Left lung (tissue), 4 donors: ENCODE measurements at regions not wholly inside any gene's neighbourhood (a gene's known extent, or its start where the extent isn't known, plus 50 kb on each side); places are given as distances from the start of the nearest gene placed in this dataset.

ENCODE experiments used
- ATAC-seq: fragments of 200-7000 bp; cut with Tn5 transposase; one replicate; pipeline ENCODE4 v1.9.1; 2020; ENCODE audit warnings: moderate library complexity
- DNase-seq, 4 donors: peaks; one replicate each; pipeline ENCODE4 v3.0.0-alpha.2; 2013 to 2020
- H3K27ac ChIP-seq, 2 donors: fragments of 200-600 bp; sonication (generic) in 1 of 2; one replicate each; pipeline versions ENCODE4 v1.5.0 to v1.8.0; 2020 to 2021
- H3K27me3 ChIP-seq, 2 donors: fragments of 200-600 bp; sonication (generic) in 1 of 2; one replicate each; pipeline versions ENCODE4 v1.5.0 to v1.8.0; 2020 to 2021
- H3K36me3 ChIP-seq, 2 donors: fragments of 200-600 bp; sonication (generic) in 1 of 2; one replicate each; pipeline versions ENCODE4 v1.5.0 to v1.8.0; 2020 to 2021
- H3K4me1 ChIP-seq, 2 donors: fragments of 200-600 bp; one replicate each; pipeline ENCODE4 v1.8.0; 2021
- H3K4me3 ChIP-seq, 2 donors: fragments of 200-600 bp; sonication (generic) in 1 of 2; one replicate each; pipeline versions ENCODE4 v1.5.0 to v1.8.0; 2020 to 2021; ENCODE audit warnings: mild to moderate bottlenecking in 1 of 2
- H3K9me3 ChIP-seq, 2 donors: fragments of 200-600 bp; sonication (generic) in 1 of 2; one replicate each; pipeline versions ENCODE4 v1.5.0 to v1.8.0; 2020 to 2021
- CTCF ChIP-seq, 2 donors: fragments of 200-600 bp; sonication (generic) in 1 of 2; IDR thresholded peaks; one replicate each; pipeline versions ENCODE4 v1.5.0 to v1.8.0; 2021; ENCODE audit warnings: antibody characterized with exemption in 2 of 2
- intact Hi-C, 2 donors: fragments of 100-400 bp; cut with DNase I; formaldehyde crosslinking; loops; one replicate each; pipeline versions ENCODE4 v1.11.2 to v1.14.2; 2022
- donor health status: DM: no; HTN: yes; CAD: no.
- donor health status: DM: no; HTN: no; CAD: no.

GRCh38 chr3:31179768-31180167 is 285.3 kb upstream of the GADL1 start:
- TF ChIP-seq CTCF (IDR thresholded peaks at IDR 0.05), result no peak
- Histone ChIP-seq H3K27me3 (no peaks in the 10 kb centered on the region), H3K9me3 (no peaks in the 10 kb centered on the region), H3K4me3 (no peak overlapping the region), H3K36me3 (no peaks in the 10 kb centered on the region), H3K27ac (no peak overlapping the region), H3K4me1 (no peaks in the 10 kb centered on the region)
- intact Hi-C loops, result no loop called here
- no peak for DNase-seq
- no peak for ATAC-seq

- intact Hi-C loops, result no loop called here
- no peak for DNase-seq
- no peaks in the 10 kb centered on the region for H3K36me3 ChIP-seq
- no peak overlapping the region for H3K27ac ChIP-seq
- TF ChIP-seq CTCF (IDR thresholded peaks at IDR 0.05), result no peak
- H3K9me3 ChIP-seq, result no peaks in the 10 kb centered on the region
- H3K27me3 ChIP-seq, result no peaks in the 10 kb centered on the region
- ATAC-seq, result no peak
- no peak overlapping the region for H3K4me3 ChIP-seq
- no peaks in the 10 kb centered on the region for H3K4me1 ChIP-seq
These were observed 285.8 kb upstream of the GADL1 start for GRCh38 chr3:31180274-31180673.

DNA sequence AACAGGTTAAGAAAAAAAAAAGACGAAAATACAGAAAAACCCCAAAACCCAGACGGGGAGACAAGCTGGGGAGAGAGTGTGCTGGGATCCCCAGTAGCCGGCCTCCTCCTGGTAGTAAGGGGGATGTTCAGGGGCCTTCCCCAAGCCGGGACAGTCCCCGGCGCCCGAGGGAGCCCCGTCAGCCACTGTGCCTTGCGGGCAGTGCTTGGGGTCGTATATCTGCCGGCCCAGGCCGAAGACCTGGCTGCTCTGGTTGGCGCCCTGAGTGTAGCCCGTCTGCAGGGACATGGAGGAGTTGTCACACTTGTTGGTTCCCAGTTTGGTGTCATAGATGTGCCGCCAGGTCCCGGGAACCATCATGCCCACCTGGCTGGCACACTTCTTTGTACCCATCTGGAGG is 287.2 kb upstream of the GADL1 start:
- Histone ChIP-seq H3K9me3 (no peaks in the 10 kb centered on the region), H3K27me3 (no peaks in the 10 kb centered on the region), H3K4me1 (no peaks in the 10 kb centered on the region), H3K4me3 (no peak overlapping the region), H3K36me3 (no peaks in the 10 kb centered on the region), H3K27ac (no peak overlapping the region)
- intact Hi-C loops, result no loop called here
- TF ChIP-seq CTCF (IDR thresholded peaks at IDR 0.05), result no peak
- ATAC-seq (no peak), DNase-seq (peak in 1 of 4 donors; percentile 74)

DNA sequence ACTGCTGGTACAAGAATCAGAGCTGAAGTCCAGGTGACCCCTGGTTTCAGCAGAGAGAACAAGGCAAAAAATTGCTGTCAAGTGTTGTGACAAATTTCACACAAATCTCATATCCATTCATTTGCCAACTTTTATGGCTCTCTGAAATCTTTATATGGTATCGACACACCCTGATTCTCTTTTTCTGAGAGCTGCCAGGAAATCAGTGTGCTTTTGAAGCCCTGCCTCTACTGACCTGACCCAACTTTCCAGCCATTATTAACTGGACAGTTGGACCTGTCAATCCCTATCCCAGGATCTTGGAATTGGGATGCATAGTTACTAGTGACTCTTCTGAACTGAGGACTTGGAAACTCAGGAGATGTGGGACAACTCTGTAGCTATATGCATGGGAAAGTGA is 288.2 kb upstream of the GADL1 start:
- intact Hi-C loops, result no loop called here

DNA sequence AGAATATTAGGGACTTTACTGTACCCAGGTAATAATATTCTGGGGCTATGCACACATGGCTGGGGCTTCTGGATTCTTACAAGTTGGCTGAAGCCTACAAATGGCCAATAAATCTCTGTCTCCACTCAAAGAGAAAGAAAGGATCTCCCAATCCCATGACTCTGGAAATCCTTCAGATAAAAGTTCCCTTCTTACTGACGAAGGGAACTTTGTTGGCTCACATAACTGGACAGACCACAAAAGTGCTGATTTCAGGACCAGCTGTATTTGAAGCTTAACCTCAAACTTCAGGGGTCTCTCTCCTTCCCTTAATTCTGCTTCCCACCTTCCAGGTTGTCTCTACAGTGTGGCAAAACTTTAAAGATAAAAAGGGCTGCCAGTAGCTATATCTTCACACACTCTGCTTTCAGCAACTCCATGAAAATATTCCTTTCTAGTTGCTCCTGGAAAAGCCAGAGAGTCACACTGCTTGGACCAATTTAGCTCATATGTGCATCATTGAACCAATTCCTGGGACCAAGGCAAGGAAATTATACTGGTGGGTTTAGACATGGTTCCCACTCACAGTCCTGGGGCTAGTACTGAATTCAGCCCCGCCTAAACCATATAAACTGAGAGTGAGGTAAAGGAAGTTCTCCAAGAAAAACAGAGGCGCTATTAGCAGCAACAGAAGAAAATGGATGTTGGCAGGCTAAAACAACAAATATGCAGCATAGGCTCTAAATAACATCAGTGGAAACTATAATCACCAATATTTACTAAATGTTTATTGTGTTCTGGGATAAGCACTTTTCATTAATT is 290.0 kb upstream of the GADL1 start:
- no peaks in the 10 kb centered on the region for H3K27me3 ChIP-seq
- ATAC-seq, result no peak
- H3K27ac ChIP-seq, result no peak overlapping the region
- H3K9me3 ChIP-seq, result no peaks in the 10 kb centered on the region
- no peak for TF ChIP-seq CTCF (IDR thresholded peaks at IDR 0.05)
- no peak overlapping the region for H3K4me3 ChIP-seq
- no peaks in the 10 kb centered on the region for H3K36me3 ChIP-seq
- intact Hi-C loops, result no loop called here
- no peaks in the 10 kb centered on the region for H3K4me1 ChIP-seq
- no peak for DNase-seq

More for the DNA sequence above, 288.2 kb upstream of the GADL1 start:
- no peak for TF ChIP-seq CTCF (IDR thresholded peaks at IDR 0.05)
- no peak overlapping the region for H3K4me3 ChIP-seq
- H3K36me3 ChIP-seq, result no peaks in the 10 kb centered on the region
- H3K27me3 ChIP-seq, result no peaks in the 10 kb centered on the region
- H3K9me3 ChIP-seq, result no peaks in the 10 kb centered on the region
- ATAC-seq (no peak), DNase-seq (no peak)
- no peak overlapping the region for H3K27ac ChIP-seq
- H3K4me1 ChIP-seq, result no peaks in the 10 kb centered on the region
